ENCODE measurements at regions not wholly inside any gene's neighbourhood (a gene's known extent, or its start where the extent isn't known, plus 50 kb on each side); places are given as distances from the start of the nearest gene placed in this dataset.

DNA sequence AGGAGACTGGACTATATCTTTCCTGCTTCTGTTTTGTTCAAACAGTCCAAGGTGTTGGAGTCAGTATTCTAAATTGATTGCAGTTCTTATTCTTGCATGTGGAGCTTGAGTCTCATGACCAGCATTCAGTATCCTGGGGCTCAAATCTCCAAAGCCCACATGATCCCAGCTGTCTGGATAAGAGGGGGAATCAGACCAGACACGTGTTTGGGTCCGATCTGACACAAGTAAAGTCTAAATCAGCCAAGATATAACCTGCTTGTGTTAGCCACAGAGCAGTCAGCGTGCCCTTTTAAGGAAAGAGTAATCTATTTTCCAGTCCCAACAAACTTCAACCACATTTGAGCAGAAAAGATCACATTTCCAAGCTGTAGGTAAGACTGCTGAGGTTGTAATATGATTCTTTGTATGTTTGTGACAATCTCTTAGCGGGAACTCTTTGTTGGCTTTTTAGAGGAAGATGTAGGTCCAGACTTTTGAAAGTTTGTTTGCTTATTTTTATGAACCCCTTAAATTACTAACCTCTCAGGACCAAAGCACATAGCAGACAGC, 334.6 kb downstream of the SLC4A3 start:
- no peak for DNase-seq

DNA sequence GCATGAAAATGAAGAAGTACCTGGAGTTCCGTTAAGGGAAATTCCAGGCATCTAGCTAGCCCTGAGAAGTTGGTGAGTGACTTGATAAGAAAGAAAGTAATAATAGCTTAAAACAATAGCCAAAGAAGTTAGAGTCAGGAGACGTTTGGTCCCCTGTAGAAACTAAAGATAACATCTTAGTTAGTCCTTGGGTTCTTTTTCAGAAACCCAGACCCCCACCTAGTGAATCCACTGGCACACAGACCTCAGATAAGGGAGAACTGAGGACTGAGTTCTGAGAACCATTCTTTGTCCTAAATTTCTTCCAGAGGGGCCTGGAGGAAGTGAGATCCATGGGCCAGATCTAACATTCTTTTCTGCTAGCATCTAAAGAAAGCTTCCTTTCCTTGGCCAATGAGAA, 335.4 kb downstream of the SLC4A3 start:
- DNase-seq: no peak

- no peak for DNase-seq
Measured at GRCh38 chr2:219965287-219966194, 338.1 kb downstream of the SLC4A3 start.

GRCh38 chr2:219967247-219968245, 340.1 kb downstream of the SLC4A3 start:
- no peak for DNase-seq

GRCh38 chr2:219968685-219969345, 341.4 kb downstream of the SLC4A3 start:
- DNase-seq: no peak

DNA sequence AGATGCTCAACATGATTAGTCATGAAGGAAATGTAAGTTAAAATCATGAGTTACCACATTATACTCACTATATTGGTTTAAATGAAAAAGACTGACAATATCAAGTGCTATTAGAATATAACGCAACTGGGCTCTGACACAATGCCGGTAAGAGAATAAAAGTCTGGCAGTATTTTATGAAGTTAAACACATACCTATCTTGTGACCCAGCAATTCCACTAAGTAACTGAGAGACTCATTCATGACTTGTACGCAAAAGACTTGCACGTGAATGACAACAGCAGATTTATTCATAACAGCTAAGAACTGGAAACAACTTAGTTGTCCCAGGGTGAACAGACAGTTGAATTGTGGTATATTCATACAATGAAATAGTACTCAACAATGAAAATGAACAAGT, 342.1 kb downstream of the SLC4A3 start:
- DNase-seq: no peak

DNA sequence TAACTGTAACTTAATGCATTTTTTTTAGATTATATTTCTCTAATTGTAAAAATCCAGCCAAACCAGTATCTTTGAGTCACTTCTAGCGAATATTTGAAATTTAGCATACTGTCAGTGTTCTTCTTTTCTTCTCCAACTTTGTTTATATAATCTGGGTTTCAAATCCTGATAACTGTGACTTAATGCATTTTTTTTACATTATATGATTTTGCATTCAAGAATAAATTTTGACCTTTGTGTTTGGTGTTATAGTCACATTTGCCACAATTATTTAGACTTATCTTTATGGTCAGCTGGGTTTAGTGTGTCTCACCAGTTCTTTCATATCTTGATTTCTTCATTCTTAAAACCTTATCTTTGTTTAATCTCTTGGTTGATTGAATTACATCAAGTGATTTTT, 345.7 kb downstream of the SLC4A3 start:
- no peak for DNase-seq

DNA sequence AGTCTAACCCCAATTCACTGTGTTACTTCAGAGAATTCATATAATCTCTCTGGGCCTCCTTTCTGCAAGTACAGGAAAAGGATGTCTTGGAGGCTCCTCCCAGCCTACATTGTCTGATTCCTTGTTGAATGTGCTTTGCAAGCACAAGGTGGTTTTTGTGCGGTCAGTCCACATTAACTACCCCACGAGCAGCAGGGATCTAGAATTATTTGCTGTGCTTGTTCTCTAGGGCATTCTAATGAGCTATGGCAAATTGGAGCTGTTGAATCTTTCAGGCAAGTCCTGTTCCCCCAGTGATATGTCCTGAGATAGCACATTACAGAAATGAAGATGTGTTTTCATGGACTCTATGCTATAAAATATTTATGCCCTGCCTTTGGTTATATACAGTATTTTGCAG, 349.4 kb downstream of the SLC4A3 start:
- no peak for DNase-seq

GRCh38 chr2:219980638-219981037, 353.2 kb downstream of the SLC4A3 start:
- DNase-seq: no peak

DNA sequence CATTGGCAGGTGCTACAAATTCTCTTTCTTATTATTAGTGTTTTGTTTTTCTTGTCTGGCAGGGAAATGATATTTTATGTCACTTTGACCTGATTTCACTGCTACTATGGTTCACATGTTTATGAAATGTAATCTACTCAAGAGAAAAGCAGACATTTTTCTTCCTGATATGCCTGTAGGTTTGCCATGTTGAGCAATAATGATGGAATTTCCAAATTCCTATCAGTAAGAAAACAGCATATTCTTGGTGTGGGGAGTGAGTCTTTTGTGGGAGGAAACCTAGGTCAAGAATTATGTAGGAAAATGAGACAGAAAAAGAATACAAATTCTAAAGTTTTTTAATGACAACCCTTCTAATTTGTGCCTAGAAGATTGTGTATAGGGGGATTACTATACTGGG, 356.4 kb downstream of the SLC4A3 start:
- DNase-seq: no peak

DNA sequence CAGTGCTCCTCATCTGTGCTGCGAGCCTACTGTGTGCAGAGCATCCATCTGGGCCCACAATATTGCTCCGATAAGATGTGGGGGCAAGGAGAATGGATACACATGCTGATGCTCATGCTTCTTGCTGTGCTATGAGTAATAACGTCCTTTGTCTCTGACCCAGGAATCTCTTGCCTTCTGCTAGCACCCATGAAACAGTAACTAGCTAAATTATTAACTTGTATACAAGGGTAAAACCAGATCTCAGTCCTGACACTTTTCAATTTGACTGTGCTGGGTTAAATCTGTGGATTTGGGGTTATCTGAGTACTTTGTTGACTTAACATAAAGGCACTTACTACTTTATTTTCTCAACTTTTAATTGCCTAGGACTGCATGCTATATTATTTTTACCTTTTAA, 357.6 kb downstream of the SLC4A3 start:
- DNase-seq: no peak

DNA sequence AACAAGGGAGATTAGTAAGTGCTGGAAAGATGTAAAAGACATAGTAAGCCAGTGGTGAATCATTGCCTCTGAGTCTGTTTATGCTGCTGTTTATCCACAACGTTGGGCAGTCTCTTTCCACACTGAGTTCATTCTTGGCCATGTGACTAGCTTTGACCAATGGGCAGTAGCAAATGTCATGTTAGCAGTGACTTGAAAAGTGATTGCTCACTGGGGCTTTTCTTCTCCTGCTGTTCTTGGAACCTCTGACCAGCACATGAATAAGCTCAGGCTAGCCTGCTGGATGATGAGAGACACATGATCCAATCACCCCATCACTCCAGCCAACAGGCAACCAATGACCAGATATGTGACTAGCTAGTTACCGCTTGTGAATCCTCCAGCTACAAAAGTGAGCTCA, 360.4 kb downstream of the SLC4A3 start:
- DNase-seq: no peak

DNA sequence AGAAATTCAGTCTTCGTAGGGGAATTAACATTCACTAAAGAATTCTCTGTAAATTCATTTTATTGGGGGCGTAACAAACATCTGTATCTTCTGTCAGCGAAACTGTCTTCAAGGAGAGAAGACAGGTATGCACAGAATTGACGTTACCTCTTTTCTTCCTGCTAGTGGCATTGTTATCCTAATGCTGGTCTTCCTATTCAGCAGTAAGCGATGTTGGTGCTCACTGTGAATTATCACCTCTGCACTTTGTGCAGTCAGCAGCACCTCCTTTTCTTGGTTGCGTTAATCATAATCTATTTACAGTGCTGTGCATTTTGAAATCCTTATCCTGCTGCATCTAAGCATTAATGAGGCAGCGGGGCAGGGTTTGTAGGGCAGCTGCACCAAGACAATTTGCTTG, 362.3 kb downstream of the SLC4A3 start:
- DNase-seq: no peak

DNA sequence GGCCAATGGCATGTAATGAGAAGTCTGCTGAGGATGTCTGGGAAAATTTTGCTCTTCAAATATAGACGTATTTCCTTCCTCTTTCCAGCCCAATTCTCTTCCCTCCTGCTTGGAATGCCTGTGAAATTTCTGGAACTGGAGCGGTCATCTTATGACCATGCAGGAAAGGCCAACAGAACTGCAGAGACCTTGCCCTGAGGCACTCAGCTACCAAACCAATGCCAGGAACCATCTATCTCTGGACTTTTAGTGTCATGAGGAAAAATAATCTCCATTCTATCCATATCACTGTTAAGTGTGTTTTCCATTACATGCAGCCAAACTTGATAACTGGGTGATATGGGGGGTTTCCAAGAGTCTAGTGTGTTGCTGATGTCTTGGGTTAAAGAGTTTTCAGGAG, 363.7 kb downstream of the SLC4A3 start:
- DNase-seq: no peak

- no peak for DNase-seq
Measured at GRCh38 chr2:219995399-219995798, 368.0 kb downstream of the SLC4A3 start.

DNA sequence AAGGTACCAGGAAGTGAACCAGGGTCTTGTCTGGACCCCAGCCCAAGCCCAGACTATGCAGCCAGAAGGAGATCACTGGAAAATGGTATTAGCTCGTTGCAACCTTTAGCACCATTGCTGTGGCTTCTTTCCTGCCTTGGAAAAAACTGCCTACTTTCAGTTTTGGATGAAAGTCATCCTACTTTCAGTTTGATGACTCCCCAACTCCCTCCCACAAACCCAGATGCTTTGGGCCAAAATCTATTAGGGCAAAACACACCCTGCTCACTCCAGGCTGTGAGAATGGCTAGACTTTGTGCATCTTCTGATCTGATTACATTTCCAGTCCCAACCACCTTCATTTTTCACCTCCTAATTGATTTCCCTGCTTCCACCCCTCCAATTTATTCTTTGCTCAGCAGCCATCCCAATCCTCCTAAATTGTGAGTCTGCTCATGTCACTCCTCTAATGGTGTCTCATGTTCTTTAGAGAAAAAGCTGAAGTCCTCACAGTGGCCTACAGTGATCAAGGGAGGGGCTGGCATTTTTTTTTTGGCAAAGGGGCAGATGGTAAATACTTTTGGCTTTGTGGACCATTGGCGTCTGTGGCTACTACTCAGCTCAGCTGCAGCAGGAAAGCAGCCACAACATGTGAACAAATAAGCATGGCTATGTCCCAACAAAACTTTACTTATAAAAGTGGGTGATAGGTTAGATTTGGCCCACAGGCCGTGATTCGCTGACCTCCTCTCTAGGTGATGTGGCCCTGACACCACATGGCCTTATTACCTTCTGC, 368.7 kb downstream of the SLC4A3 start:
- no peak for DNase-seq

DNA sequence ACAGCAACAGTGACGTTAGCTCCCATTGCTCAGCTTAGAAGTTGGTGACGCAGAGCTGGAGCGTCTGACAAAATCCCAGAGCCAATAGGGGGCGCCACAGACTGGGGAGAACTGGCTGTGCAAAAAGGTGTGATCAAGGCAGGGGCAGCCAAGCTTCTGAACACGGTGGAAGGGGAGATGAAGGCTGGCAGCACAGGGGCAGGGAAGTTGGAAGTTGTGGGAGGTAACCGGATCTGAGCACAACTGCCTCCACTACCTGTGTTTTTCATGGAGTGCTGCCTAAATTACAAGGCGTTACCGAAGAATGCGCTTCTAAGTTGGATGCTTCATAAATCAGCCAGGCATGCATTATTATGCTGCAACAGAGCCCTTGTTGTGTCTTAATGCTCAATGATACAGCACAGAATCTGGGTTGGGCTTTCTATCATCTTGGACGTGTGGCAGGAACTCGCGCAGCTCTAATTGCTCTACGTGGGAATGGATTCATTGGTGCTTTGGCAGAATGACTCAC, 370.0 kb downstream of the SLC4A3 start:
- no peak for DNase-seq

DNA sequence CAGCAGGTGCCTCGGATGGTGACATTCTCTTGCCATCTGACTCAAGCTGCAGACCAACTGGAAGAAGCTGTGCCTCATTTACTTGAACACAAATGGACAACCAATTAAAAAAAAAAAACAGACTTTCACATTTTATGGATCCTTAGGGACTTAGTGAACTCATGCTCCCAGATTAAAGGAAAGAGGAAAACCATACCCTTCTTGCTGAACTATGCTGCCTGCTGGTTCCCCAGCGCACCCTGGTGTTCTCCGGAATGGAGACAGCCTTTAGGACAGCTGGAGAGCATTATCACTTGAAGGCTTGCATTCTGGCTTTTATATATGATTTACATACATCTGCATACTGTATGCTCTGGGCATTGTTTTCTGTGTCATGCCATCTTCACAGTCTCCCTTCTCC, 370.7 kb downstream of the SLC4A3 start:
- no peak for DNase-seq

- no peak for DNase-seq
Measured at GRCh38 chr2:219998714-219999227, 371.3 kb downstream of the SLC4A3 start.

DNA sequence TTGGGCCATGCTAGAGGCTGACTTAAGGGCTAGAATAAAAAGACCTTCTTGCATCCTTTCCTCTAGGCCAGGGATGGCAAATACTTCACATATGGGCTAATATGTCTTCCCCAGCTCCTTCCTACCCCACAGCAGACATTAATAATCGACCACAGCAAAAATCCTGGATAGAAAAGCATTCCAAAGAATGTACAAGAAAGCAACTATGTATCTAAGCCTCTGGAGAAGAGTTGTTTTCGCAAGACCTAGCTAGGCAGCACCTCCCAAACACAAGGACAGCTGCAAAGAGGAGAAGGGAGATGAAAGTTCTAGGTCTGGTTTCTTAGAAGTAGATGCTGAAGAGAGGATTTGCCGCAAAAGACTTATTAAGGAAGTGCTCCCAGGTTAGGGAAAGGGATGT, 372.6 kb downstream of the SLC4A3 start:
- DNase-seq: no peak

DNA sequence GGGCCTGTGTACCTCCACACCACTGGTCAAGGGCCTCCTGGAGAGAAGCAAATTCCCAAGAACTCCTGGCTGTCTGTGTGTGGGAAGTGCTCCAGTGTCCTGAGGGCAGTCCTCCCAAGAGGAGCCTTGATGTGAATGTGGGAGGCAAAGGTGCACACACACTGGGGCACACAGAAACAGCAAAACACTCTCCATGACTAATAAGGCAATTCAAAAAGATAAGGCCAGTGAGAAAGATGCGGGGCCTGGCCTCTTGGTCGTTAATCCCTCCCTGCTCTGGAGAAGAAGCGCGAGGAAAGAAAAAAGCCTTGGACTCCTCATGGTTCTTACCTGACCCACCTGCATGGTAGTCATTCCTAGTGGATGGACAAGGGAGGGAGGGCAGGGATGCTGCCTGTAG, 373.2 kb downstream of the SLC4A3 start:
- DNase-seq: no peak

DNA sequence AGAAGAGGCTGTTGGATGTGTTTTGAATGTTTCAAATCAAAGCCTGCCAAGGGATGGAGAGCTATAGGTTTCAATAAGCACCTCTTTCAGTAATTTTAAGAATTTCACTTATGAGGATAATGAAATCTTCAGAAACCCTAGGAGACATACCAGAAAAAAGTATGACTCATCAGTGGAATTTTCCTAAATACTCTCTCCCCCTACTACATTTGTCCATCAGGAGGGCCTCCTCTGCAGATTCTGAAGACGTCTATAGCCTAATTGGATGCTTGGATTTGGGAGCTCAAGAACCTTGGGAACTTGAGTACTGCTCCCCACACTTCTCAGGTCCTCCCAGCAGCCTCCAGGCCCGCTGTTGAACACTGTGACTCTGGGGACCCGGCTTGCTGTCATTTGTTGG, 374.3 kb downstream of the SLC4A3 start:
- DNase-seq: no peak

Measured in CD4-positive, alpha-beta T cell treated with Interleukin-12 subunit alpha and Interleukin-12 subunit beta, for 1 hour (primary cell).